IMR-90 (cell line): ENCODE measurements at regions not wholly inside any gene's neighbourhood (a gene's known extent, or its start where the extent isn't known, plus 50 kb on each side); places are given as distances from the start of the nearest gene placed in this dataset.

Experiments used
- ATAC-seq: fragments of 200-7000 bp; cut with Tn5 transposase; 2 replicates; pipeline ENCODE4 v1.9.1; 2020; ENCODE audit warnings: low read depth, mild to moderate bottlenecking, moderate library complexity
- BruUV-seq: library from RNA; stranded (reverse); fragments of 400-500 nt; replicated peaks from 2 replicates; lab custom pipeline; 2021; lab: Mats Ljungman, UMichigan
- CTCF ChIA-PET: fragments of 300-600 bp; formaldehyde crosslinking; extraction: SDS; loops from one replicate; lab custom pipeline; 2021; ENCODE audit warnings: antibody characterized with exemption; lab: Yijun Ruan, JAX
- POLR2A ChIA-PET: fragments of 300-600 bp; sonication (Branson Sonifier 250); formaldehyde crosslinking; loops from one replicate; lab custom pipeline; 2022; ENCODE audit warnings: antibody characterized with exemption; ENCODE audit not compliant: unreplicated experiment; lab: Charles Lee
- DNase-seq: peaks from one replicate; pipeline ENCODE4 v3.0.0; 2013
- H2AFZ ChIP-seq: replicated peaks from 2 replicates; pipeline ENCODE3; 2013; ENCODE audit warnings: low read length, mild to moderate bottlenecking; ENCODE audit not compliant: poor library complexity
- H2AK5ac ChIP-seq: 2 replicates; pipeline ENCODE4 v1.6.1; 2013; ENCODE audit warnings: low read depth, low read length, inconsistent platforms
- H2AK9ac ChIP-seq: replicated peaks from 2 replicates; pipeline ENCODE3; 2013; ENCODE audit warnings: mild to moderate bottlenecking, low read depth, low read length, moderate library complexity; ENCODE audit not compliant: poor library complexity
- H2BK120ac ChIP-seq: 2 replicates; pipeline ENCODE4 v1.6.1; 2013; ENCODE audit warnings: low read depth, low read length, inconsistent platforms
- H2BK15ac ChIP-seq: 3 replicates; pipeline ENCODE4 v1.6.1; 2013; ENCODE audit warnings: low read depth, low read length, inconsistent platforms
- H2BK20ac ChIP-seq: 2 replicates; pipeline ENCODE4 v1.6.1; 2013; ENCODE audit warnings: low read depth, mild to moderate bottlenecking, inconsistent platforms, low read length, moderate library complexity
- H2BK5ac ChIP-seq: 2 replicates; pipeline ENCODE4 v1.6.1; 2013; ENCODE audit warnings: mild to moderate bottlenecking, low read depth, low read length, inconsistent platforms; ENCODE audit not compliant: poor library complexity, severe bottlenecking
- H3K14ac ChIP-seq: replicated peaks from 2 replicates; pipeline ENCODE4 v1.6.1; 2013; ENCODE audit warnings: low read depth, low read length, inconsistent platforms
- H3K18ac ChIP-seq: 2 replicates; pipeline ENCODE4 v1.6.1; 2013; ENCODE audit warnings: low read depth, low read length, control low read depth
- H3K23ac ChIP-seq: 2 replicates; pipeline ENCODE4 v1.6.1; 2013; ENCODE audit warnings: low read depth, low read length, inconsistent platforms
- H3K27ac ChIP-seq: 2 replicates; pipeline ENCODE4 v1.5.1; 2013; ENCODE audit warnings: mild to moderate bottlenecking, control low read depth, low read length; ENCODE audit not compliant: insufficient read depth
- H3K27me3 ChIP-seq: 2 replicates; pipeline ENCODE4 v1.6.1; 2013; ENCODE audit warnings: low read length; ENCODE audit not compliant: control insufficient read depth, insufficient read depth
- H3K36me3 ChIP-seq: 2 replicates; pipeline ENCODE4 v1.6.1; 2013; ENCODE audit warnings: low read length, mixed read lengths; ENCODE audit not compliant: control insufficient read depth, insufficient read depth
- H3K4ac ChIP-seq: 2 replicates; pipeline ENCODE4 v1.6.1; 2013; ENCODE audit warnings: low read depth, low read length, inconsistent platforms
- H3K4me1 ChIP-seq: 2 replicates; pipeline ENCODE4 v1.6.1; 2013; ENCODE audit warnings: low read length, mixed read lengths; ENCODE audit not compliant: control insufficient read depth, insufficient read depth
- H3K4me2 ChIP-seq: 2 replicates; pipeline ENCODE4 v1.6.1; 2013; ENCODE audit warnings: low read depth, mild to moderate bottlenecking, control low read depth, low read length, moderate library complexity
- H3K4me3 ChIP-seq: 2 replicates; pipeline ENCODE4 v1.5.1; 2013; ENCODE audit warnings: low read depth, mild to moderate bottlenecking, control low read depth, low read length, moderate library complexity; ENCODE audit not compliant: insufficient read depth
- H3K56ac ChIP-seq: 2 replicates; pipeline ENCODE4 v1.6.1; 2013; ENCODE audit warnings: low read length, inconsistent platforms; ENCODE audit not compliant: insufficient read depth; ENCODE audit errors: extremely low read depth
- H3K79me1 ChIP-seq, 2 experiments: 2 replicates each; pipeline ENCODE4 v1.6.1; 2013; ENCODE audit warnings: low read length in 2 of 2, inconsistent platforms in 1 of 2, low read depth in 1 of 2
- H3K9ac ChIP-seq: 2 replicates; pipeline ENCODE4 v1.6.1; 2013; ENCODE audit warnings: low read depth, low read length, control low read depth
- H3K9me1 ChIP-seq: 2 replicates; pipeline ENCODE4 v1.6.1; 2013; ENCODE audit warnings: low read length, inconsistent platforms; ENCODE audit not compliant: insufficient read depth
- H3K9me3 ChIP-seq: 2 replicates; pipeline ENCODE4 v1.6.1; 2013; ENCODE audit warnings: low read length; ENCODE audit not compliant: control insufficient read depth, insufficient read depth
- H4K20me1 ChIP-seq: 2 replicates; pipeline ENCODE4 v1.6.1; 2013; ENCODE audit warnings: low read length, inconsistent platforms; ENCODE audit not compliant: insufficient read depth
- H4K5ac ChIP-seq: 2 replicates; pipeline ENCODE4 v1.6.1; 2013; ENCODE audit warnings: mild to moderate bottlenecking, low read depth, low read length, control low read depth
- H4K8ac ChIP-seq, 2 experiments: 2 replicates each; pipeline ENCODE4 v1.6.1; 2013; ENCODE audit warnings: low read depth in 2 of 2, low read length in 2 of 2, control low read depth in 1 of 2, inconsistent platforms in 1 of 2
- H4K91ac ChIP-seq: 2 replicates; pipeline ENCODE4 v1.6.1; 2013; ENCODE audit warnings: low read depth, low read length, inconsistent platforms; ENCODE audit not compliant: insufficient read depth
- BHLHE40 ChIP-seq: fragments of 150-350 bp; IDR thresholded peaks from 2 replicates; pipeline ENCODE4 v1.6.1; 2016; ENCODE audit warnings: mild to moderate bottlenecking, low read depth, low read length
- MXI1 ChIP-seq: IDR thresholded peaks from 2 replicates; pipeline ENCODE4 v1.6.1; 2012; ENCODE audit warnings: low read depth, mild to moderate bottlenecking, low read length, moderate library complexity, borderline replicate concordance
- WGBS, 2 experiments: methylation state at CpG; one replicate each; pipeline versions ENCODE4 v1.1.5 to v1.1.7; 2013; ENCODE audit warnings: missing lambda C conversion rate in 2 of 2; ENCODE audit not compliant: insufficient read length in 1 of 2; ENCODE audit errors: extremely low coverage in 2 of 2; 5-methylcytosine and 5-hydroxymethylcytosine counted together
- dilution Hi-C: fragments of 300-500 bp; cut with HindIII; formaldehyde crosslinking; loops from one replicate; pipeline ENCODE4 v1.14.3; 2018; ENCODE audit warnings: low sequenced_read_pairs; ENCODE audit not compliant: unreplicated experiment
- in situ Hi-C: fragments of 300-500 bp; cut with MboI; formaldehyde crosslinking; loops from 3 replicates; pipeline ENCODE4 v1.14.3; 2019; ENCODE audit warnings: low sequenced_read_pairs, inconsistent platforms, mixed read lengths
- intact Hi-C: fragments of 100-400 bp; cut with micrococcal nuclease; formaldehyde crosslinking; loops from 2 replicates; pipeline ENCODE4 v1.10.0; 2022

DNA sequence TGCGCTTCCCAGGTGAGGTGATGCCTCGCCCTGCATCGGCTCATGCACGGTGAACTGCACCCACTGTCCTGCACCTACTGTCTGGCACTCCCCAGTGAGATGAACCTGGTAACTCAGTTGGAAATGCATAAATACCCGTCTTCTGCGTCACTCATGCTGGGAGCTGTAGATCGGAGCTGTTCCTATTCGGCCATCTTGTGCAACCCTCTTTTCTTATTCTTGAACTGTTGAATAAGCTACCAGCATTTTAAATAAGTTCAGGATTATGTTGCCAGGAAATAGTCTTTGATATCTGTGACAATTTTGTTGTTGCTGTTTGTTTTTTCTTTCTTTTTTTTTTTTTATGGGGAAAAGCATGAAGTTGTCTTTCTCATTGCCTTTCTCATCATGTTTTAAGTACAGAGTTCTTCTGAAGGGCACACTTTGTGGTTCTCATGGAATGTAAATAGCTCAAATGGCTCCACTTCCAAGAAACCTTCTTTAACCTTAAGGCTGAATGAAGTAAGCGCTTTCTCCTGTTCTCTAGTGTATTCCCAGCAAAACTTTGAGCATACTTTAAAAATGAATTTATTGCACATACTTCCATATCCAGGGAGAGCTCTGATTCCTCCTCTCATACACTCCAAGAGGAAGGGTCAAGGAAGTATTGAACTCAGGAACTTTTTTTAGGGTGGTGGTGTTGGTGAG lies 468.0 kb upstream of the TBL1XR1 start:
- TF ChIP-seq MXI1 (no peak), BHLHE40 (peak; percentile 70; the same call in 1 of the 2 replicates)

More for the DNA sequence above, 468.0 kb upstream of the TBL1XR1 start:
- no peak overlapping the region for H3K9ac ChIP-seq
- peaks cover 6% of the 10 kb centered on the region; the same call in 1 of the 2 replicates for H3K4me1 ChIP-seq
- 0 out of 2 replicates have a peak, but pooled peaks cover 2% of the 10 kb centered on the region for H3K9me3 ChIP-seq
- peak overlapping the region; percentile 28; the same call in 1 of the 2 replicates for H2AK5ac ChIP-seq
- H4K5ac ChIP-seq = peak overlapping the region; percentile 90
- intact Hi-C loops (no loop called here), dilution Hi-C loops (no loop called here), in situ Hi-C loops (no loop called here)
- no TSS peak for BruUV-seq
- H2BK5ac ChIP-seq = no peak overlapping the region
- H3K9me1 ChIP-seq = no peaks in the 10 kb centered on the region
- DNase-seq (peak; percentile 80), ATAC-seq (peak; percentile 63)
- H3K56ac ChIP-seq = no peak overlapping the region
- H3K23ac ChIP-seq = no peak overlapping the region
- WGBS, 2 experiments = 100% methylated on average over 4 of the region's 9 CpGs; no CpG with 5 or more reads in 1 of the 2 experiments
- H2BK20ac ChIP-seq = peak overlapping the region; percentile 5; the same call in 1 of the 2 replicates
- H2AFZ ChIP-seq = no peak overlapping the region
- H3K14ac ChIP-seq = no peak overlapping the region
- POLR2A ChIA-PET = no interaction called here
- H3K36me3 ChIP-seq = no peaks in the 10 kb centered on the region
- H3K27ac ChIP-seq = peak overlapping the region; percentile 83; the same call in 1 of the 2 replicates
- H3K79me1 ChIP-seq = no peaks in the 10 kb centered on the region
- H2AK9ac ChIP-seq = peak overlapping the region; percentile 42
- 0 out of 2 replicates have a peak overlapping the region, but pooled peaks have one; percentile 0 for H2BK120ac ChIP-seq
- no peaks in the 10 kb centered on the region for H3K27me3 ChIP-seq
- H4K8ac ChIP-seq = no peak overlapping the region
- peak overlapping the region; percentile 45; the same call in 1 of the 2 replicates for H3K4ac ChIP-seq
- H3K4me3 ChIP-seq = no peak overlapping the region
- CTCF ChIA-PET = no interaction called here
- H4K20me1 ChIP-seq = no peaks in the 10 kb centered on the region
- H2BK15ac ChIP-seq = no peak overlapping the region
- no peak overlapping the region for H3K4me2 ChIP-seq
- peak overlapping the region; percentile 3; the same call in 1 of the 2 replicates for H4K91ac ChIP-seq
- peak overlapping the region; percentile 90 for H3K18ac ChIP-seq
